ENCODE measurements at regions not wholly inside any gene's neighbourhood (a gene's known extent, or its start where the extent isn't known, plus 50 kb on each side); places are given as distances from the start of the nearest gene placed in this dataset.

GRCh38 chr11:19651653-19652052 lies 61.0 kb upstream of the NAV2 start:
- no peaks in the 10 kb centered on the region for H4K20me1 ChIP-seq (ENCODE audit: insufficient read depth, low read length)
- TF ChIP-seq EZH2 (IDR thresholded peaks at IDR 0.05; ENCODE audit: borderline replicate concordance, low read length) (no peak), CTCF (IDR thresholded peaks at IDR 0.05; ENCODE audit: low read length) (no peak)
- no peak overlapping the region for H3K4me2 ChIP-seq (ENCODE audit: low read length)
- no peaks in the 10 kb centered on the region for H3F3A ChIP-seq (ENCODE audit: insufficient read depth, low read length)
- H3K4me3 ChIP-seq (ENCODE audit: low read depth, low read length, poor library complexity, severe bottlenecking): no peak overlapping the region
- no peaks in the 10 kb centered on the region for H3K27me3 ChIP-seq (ENCODE audit: insufficient read depth, low read length)
- H3K9me3 ChIP-seq (ENCODE audit: low read length): no peaks in the 10 kb centered on the region
- H3K36me3 ChIP-seq (ENCODE audit: insufficient read depth, low read length): no peaks in the 10 kb centered on the region
- H3K79me2 ChIP-seq (ENCODE audit: insufficient read depth, low read length): no peaks in the 10 kb centered on the region
- H3K9me2 ChIP-seq (ENCODE audit: low read depth, low read length): no peaks in the 10 kb centered on the region
- H2AFZ ChIP-seq (ENCODE audit: low read length): no peak overlapping the region
- no peak overlapping the region for H3K27ac ChIP-seq (ENCODE audit: low read depth, low read length, poor library complexity, severe bottlenecking)
- no peaks in the 10 kb centered on the region for H3K4me1 ChIP-seq (ENCODE audit: insufficient read depth, low read length, severe bottlenecking)
- no peak overlapping the region for H3K9ac ChIP-seq (ENCODE audit: low read length)

- Histone ChIP-seq H3K27ac (ENCODE audit: low read depth, low read length, poor library complexity, severe bottlenecking) (no peak overlapping the region), H3K79me2 (ENCODE audit: insufficient read depth, low read length) (no peaks in the 10 kb centered on the region), H3K36me3 (ENCODE audit: insufficient read depth, low read length) (no peaks in the 10 kb centered on the region), H4K20me1 (ENCODE audit: insufficient read depth, low read length) (no peaks in the 10 kb centered on the region), H3K4me2 (ENCODE audit: low read length) (no peak overlapping the region), H3K9me2 (ENCODE audit: low read depth, low read length) (no peaks in the 10 kb centered on the region), H3K4me1 (ENCODE audit: insufficient read depth, low read length, severe bottlenecking) (no peaks in the 10 kb centered on the region), H2AFZ (ENCODE audit: low read length) (no peak overlapping the region), H3K9me3 (ENCODE audit: low read length) (no peaks in the 10 kb centered on the region), H3K4me3 (ENCODE audit: low read depth, low read length, poor library complexity, severe bottlenecking) (no peak overlapping the region), H3F3A (ENCODE audit: insufficient read depth, low read length) (no peaks in the 10 kb centered on the region), H3K27me3 (ENCODE audit: insufficient read depth, low read length) (no peaks in the 10 kb centered on the region), H3K9ac (ENCODE audit: low read length) (no peak overlapping the region)
- TF ChIP-seq EZH2 (IDR thresholded peaks at IDR 0.05; ENCODE audit: borderline replicate concordance, low read length): no peak
- no peak for TF ChIP-seq CTCF (IDR thresholded peaks at IDR 0.05; ENCODE audit: low read length)
Measured at GRCh38 chr11:19651028-19651427, 61.6 kb upstream of the NAV2 start.

- Histone ChIP-seq H3K36me3 (ENCODE audit: insufficient read depth, low read length) (no peaks in the 10 kb centered on the region), H3K27me3 (ENCODE audit: insufficient read depth, low read length) (no peaks in the 10 kb centered on the region), H3K9me2 (ENCODE audit: low read depth, low read length) (no peaks in the 10 kb centered on the region), H3K4me3 (ENCODE audit: low read depth, low read length, poor library complexity, severe bottlenecking) (no peak overlapping the region), H3F3A (ENCODE audit: insufficient read depth, low read length) (no peaks in the 10 kb centered on the region), H3K4me1 (ENCODE audit: insufficient read depth, low read length, severe bottlenecking) (no peaks in the 10 kb centered on the region), H3K9me3 (ENCODE audit: low read length) (no peaks in the 10 kb centered on the region), H3K9ac (ENCODE audit: low read length) (no peak overlapping the region), H2AFZ (ENCODE audit: low read length) (no peak overlapping the region), H3K4me2 (ENCODE audit: low read length) (no peak overlapping the region), H3K79me2 (ENCODE audit: insufficient read depth, low read length) (no peaks in the 10 kb centered on the region), H3K27ac (ENCODE audit: low read depth, low read length, poor library complexity, severe bottlenecking) (no peak overlapping the region), H4K20me1 (ENCODE audit: insufficient read depth, low read length) (no peaks in the 10 kb centered on the region)
- TF ChIP-seq CTCF (IDR thresholded peaks at IDR 0.05; ENCODE audit: low read length) (no peak), EZH2 (IDR thresholded peaks at IDR 0.05; ENCODE audit: borderline replicate concordance, low read length) (no peak)
Measured at GRCh38 chr11:19650467-19650866, 62.2 kb upstream of the NAV2 start.

Data from OCI-LY1 (cell line).